Spinal cord (tissue), 9 donors: ENCODE measurements at regions not wholly inside any gene's neighbourhood (a gene's known extent, or its start where the extent isn't known, plus 50 kb on each side); places are given as distances from the start of the nearest gene placed in this dataset.
"Not testable (repeated sequence)": the region's sequence is repeated elsewhere in the genome, so short reads cannot be mapped to it uniquely, and the experiment has no call there.

ENCODE experiments used
- DNase-seq, 6 donors: peaks; one replicate each; pipeline versions ENCODE4 v3.0.0 to v3.0.0-alpha.2; 2013 to 2015; ENCODE audit warnings: low spot score in 6 of 6, low read depth in 4 of 6
- H3K27ac ChIP-seq: one replicate; pipeline ENCODE4 v1.5.1; 2013; ENCODE audit warnings: low read depth, low read length, control low read depth
- H3K27me3 ChIP-seq: one replicate; pipeline ENCODE4 v1.6.1; 2013; ENCODE audit warnings: low read length; ENCODE audit not compliant: control insufficient read depth, insufficient read depth
- H3K36me3 ChIP-seq: one replicate; pipeline ENCODE4 v1.6.1; 2013; ENCODE audit warnings: low read length; ENCODE audit not compliant: control insufficient read depth, insufficient read depth
- H3K4me1 ChIP-seq: one replicate; pipeline ENCODE4 v1.6.1; 2013; ENCODE audit warnings: low read length; ENCODE audit not compliant: control insufficient read depth, insufficient read depth
- H3K4me3 ChIP-seq: one replicate; pipeline ENCODE4 v1.5.1; 2013; ENCODE audit warnings: low read depth, low read length, control low read depth
- H3K9me3 ChIP-seq: one replicate; pipeline ENCODE4 v1.6.1; 2013; ENCODE audit warnings: low read length; ENCODE audit not compliant: control insufficient read depth, insufficient read depth
- WGBS: methylation state at CpG from one replicate; pipeline ENCODE4 v1.1.5; 2013; ENCODE audit warnings: missing lambda C conversion rate; ENCODE audit not compliant: insufficient coverage; 5-methylcytosine and 5-hydroxymethylcytosine counted together
- donor health status: healthy.

- H3K4me3 ChIP-seq = no peak overlapping the region
- no peaks in the 10 kb centered on the region for H3K36me3 ChIP-seq
- H3K4me1 ChIP-seq = no peaks in the 10 kb centered on the region
- no peaks in the 10 kb centered on the region for H3K9me3 ChIP-seq
- no peak overlapping the region for H3K27ac ChIP-seq
- 92% methylated on average over 2 of the region's 5 CpGs for WGBS
- no peak for DNase-seq
- no peaks in the 10 kb centered on the region for H3K27me3 ChIP-seq
Measured at GRCh38 chr12:74379114-74379513, 158.5 kb upstream of the ATXN7L3B start.

GRCh38 chr12:74381958-74382357, 155.7 kb upstream of the ATXN7L3B start:
- Histone ChIP-seq H3K27ac (no peak overlapping the region), H3K9me3 (no peaks in the 10 kb centered on the region), H3K27me3 (no peaks in the 10 kb centered on the region), H3K4me1 (no peaks in the 10 kb centered on the region), H3K36me3 (no peaks in the 10 kb centered on the region), H3K4me3 (no peak overlapping the region)
- DNase-seq = peak in 1 of 6 donors; percentile 17
- WGBS = 100% methylated on average over 1 of the region's 2 CpGs

- H3K4me1 ChIP-seq = no peaks in the 10 kb centered on the region
- H3K27me3 ChIP-seq = no peaks in the 10 kb centered on the region
- H3K27ac ChIP-seq = no peak overlapping the region
- H3K36me3 ChIP-seq = no peaks in the 10 kb centered on the region
- H3K9me3 ChIP-seq = no peaks in the 10 kb centered on the region
- no peak overlapping the region for H3K4me3 ChIP-seq
- no peak for DNase-seq
Measured at GRCh38 chr12:74382983-74383382, 154.7 kb upstream of the ATXN7L3B start.

GRCh38 chr12:74391283-74391682, 146.4 kb upstream of the ATXN7L3B start:
- H3K4me1 ChIP-seq = no peaks in the 10 kb centered on the region
- 89% methylated on average over 6 of the region's 7 CpGs for whole genome bisulfite sequencing
- H3K9me3 ChIP-seq = no peaks in the 10 kb centered on the region
- H3K27ac ChIP-seq = no peak overlapping the region
- H3K36me3 ChIP-seq = no peaks in the 10 kb centered on the region
- H3K4me3 ChIP-seq = no peak overlapping the region
- H3K27me3 ChIP-seq = no peaks in the 10 kb centered on the region
- no peak for DNase-seq

- Histone ChIP-seq H3K27me3 (no peaks in the 10 kb centered on the region), H3K9me3 (no peaks in the 10 kb centered on the region), H3K4me3 (no peak overlapping the region), H3K36me3 (no peaks in the 10 kb centered on the region), H3K27ac (no peak overlapping the region), H3K4me1 (no peaks in the 10 kb centered on the region)
- WGBS = no CpG with 5 or more reads among the region's 4 CpGs
- DNase-seq = no peak
Measured at GRCh38 chr12:74393272-74393671, 144.4 kb upstream of the ATXN7L3B start.

- no peak for DNase-seq
- no CpG with 5 or more reads among the region's 1 CpG for WGBS
- Histone ChIP-seq H3K4me3 (no peak overlapping the region), H3K9me3 (no peaks in the 10 kb centered on the region), H3K4me1 (no peaks in the 10 kb centered on the region), H3K27ac (no peak overlapping the region), H3K27me3 (no peaks in the 10 kb centered on the region), H3K36me3 (no peaks in the 10 kb centered on the region)
Measured at GRCh38 chr12:74394647-74395046, 143.0 kb upstream of the ATXN7L3B start.

GRCh38 chr12:74401035-74401434, 136.6 kb upstream of the ATXN7L3B start:
- Histone ChIP-seq H3K9me3 (no peaks in the 10 kb centered on the region), H3K36me3 (no peaks in the 10 kb centered on the region), H3K27me3 (no peaks in the 10 kb centered on the region), H3K4me1 (no peaks in the 10 kb centered on the region), H3K4me3 (no peak overlapping the region), H3K27ac (no peak overlapping the region)
- DNase-seq = no peak
- no CpG with 5 or more reads among the region's 2 CpGs for WGBS

- no peaks in the 10 kb centered on the region for H3K27me3 ChIP-seq
Measured at GRCh38 chr12:74401966-74402365, 135.7 kb upstream of the ATXN7L3B start.

GRCh38 chr12:74403221-74403470, 134.5 kb upstream of the ATXN7L3B start:
- WGBS = 91% methylated on average over 7 of the region's 12 CpGs
- not testable (repeated sequence) for DNase-seq, H3K9me3 ChIP-seq, H3K27me3 ChIP-seq, H3K36me3 ChIP-seq, H3K4me3 ChIP-seq, H3K27ac ChIP-seq, H3K4me1 ChIP-seq

More at GRCh38 chr12:74401966-74402365, 135.7 kb upstream of the ATXN7L3B start:
- H3K9me3 ChIP-seq = no peaks in the 10 kb centered on the region
- no CpG with 5 or more reads among the region's 3 CpGs for WGBS
- no peaks in the 10 kb centered on the region for H3K36me3 ChIP-seq
- no peak overlapping the region for H3K4me3 ChIP-seq
- DNase-seq = no peak
- H3K27ac ChIP-seq = no peak overlapping the region
- H3K4me1 ChIP-seq = no peaks in the 10 kb centered on the region

GRCh38 chr12:74408601-74409166, 129.0 kb upstream of the ATXN7L3B start:
- DNase-seq = peak in 1 of 6 donors; percentile 17
- Histone ChIP-seq H3K27me3 (no peaks in the 10 kb centered on the region), H3K9me3 (no peaks in the 10 kb centered on the region), H3K36me3 (no peaks in the 10 kb centered on the region), H3K27ac (no peak overlapping the region), H3K4me1 (no peaks in the 10 kb centered on the region), H3K4me3 (no peak overlapping the region)
- WGBS = 60% methylated on average over 1 of the region's 2 CpGs
